ENCODE measurements at regions not wholly inside any gene's neighbourhood (a gene's known extent, or its start where the extent isn't known, plus 50 kb on each side); places are given as distances from the start of the nearest gene placed in this dataset.

DNA sequence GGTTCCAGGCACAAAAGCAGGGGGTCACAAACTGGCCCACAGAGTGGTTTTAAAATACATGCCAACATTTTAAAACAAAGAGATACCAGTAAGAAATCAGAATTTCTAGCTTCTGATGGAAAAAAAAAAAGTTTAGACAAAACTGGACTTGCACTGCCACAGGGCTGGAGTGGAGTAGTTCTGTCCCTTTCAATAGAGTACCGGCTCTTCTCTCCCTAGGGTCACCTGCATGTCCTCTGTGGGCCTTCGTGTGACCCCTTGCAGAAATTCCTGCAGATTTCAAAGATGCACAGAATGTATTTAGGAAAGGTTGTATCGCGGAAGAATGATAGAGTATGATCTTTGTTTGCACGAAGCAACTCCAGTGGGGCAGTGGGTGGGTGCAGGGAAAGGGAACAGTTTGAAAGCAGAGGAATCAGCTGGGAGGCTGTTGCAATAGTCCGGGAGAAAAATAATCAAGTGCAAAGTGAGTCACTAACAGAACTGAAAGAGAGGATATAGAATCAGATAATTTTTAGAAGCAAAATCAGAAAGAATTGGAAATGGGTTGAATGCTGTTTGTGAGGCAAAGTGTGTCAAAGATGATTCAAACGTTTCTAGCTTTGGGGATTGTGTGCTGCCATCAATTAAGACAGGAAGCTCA is 97.3 kb upstream of the STXBP5 start:
- Histone ChIP-seq H3K27ac (ENCODE audit: low read length) (no peak overlapping the region), H3K9me3 (ENCODE audit: insufficient read depth, low read depth, low read length) (no peaks in the 10 kb centered on the region), H3K9ac (ENCODE audit: low read depth, low read length) (no peak overlapping the region), H3K4me3 (ENCODE audit: low read length) (no peak overlapping the region), H3K36me3 (ENCODE audit: insufficient read depth, low read depth, low read length) (no peaks in the 10 kb centered on the region), H3K27me3 (ENCODE audit: insufficient read depth, low read length) (no peaks in the 10 kb centered on the region), H3K4me1 (ENCODE audit: insufficient read depth, low read length) (no peaks in the 10 kb centered on the region)

DNA sequence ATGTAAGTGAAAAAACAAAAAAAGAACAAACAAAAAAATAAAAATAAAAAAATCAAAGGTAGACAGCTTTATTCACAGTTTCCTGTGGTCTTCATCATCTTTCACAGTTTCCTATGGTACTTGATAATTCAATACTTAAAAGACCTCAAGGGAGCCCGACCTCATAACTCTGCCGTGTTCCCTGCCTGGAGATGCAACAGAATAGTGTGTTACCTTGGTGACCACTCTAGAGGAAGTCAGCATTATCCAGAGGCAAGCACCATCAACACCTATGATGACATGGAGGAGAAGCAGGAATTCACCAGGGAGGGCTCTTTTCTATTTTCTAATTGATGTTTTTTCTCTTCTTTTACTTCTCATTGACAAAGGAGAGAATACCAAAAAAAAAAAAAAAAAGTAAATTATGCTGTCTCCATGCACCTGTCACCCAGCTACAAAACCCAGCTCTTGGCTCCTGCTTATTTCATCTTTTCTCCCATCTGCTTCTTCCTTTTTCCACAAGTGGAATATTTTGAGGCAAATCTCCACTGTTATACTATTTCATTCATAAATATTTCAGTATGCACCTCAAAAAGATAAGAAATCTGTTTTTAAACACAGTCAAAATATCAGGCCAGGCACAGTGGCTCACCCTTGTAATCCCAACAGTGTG is 95.8 kb upstream of the STXBP5 start:
- H3K4me3 ChIP-seq (ENCODE audit: low read length) = no peak overlapping the region
- no peak overlapping the region for H3K9ac ChIP-seq (ENCODE audit: low read depth, low read length)
- H3K27me3 ChIP-seq (ENCODE audit: insufficient read depth, low read length) = no peaks in the 10 kb centered on the region
- no peaks in the 10 kb centered on the region for H3K9me3 ChIP-seq (ENCODE audit: insufficient read depth, low read depth, low read length)
- no peaks in the 10 kb centered on the region for H3K36me3 ChIP-seq (ENCODE audit: insufficient read depth, low read depth, low read length)
- H3K4me1 ChIP-seq (ENCODE audit: insufficient read depth, low read length) = no peaks in the 10 kb centered on the region
- no peak overlapping the region for H3K27ac ChIP-seq (ENCODE audit: low read length)

DNA sequence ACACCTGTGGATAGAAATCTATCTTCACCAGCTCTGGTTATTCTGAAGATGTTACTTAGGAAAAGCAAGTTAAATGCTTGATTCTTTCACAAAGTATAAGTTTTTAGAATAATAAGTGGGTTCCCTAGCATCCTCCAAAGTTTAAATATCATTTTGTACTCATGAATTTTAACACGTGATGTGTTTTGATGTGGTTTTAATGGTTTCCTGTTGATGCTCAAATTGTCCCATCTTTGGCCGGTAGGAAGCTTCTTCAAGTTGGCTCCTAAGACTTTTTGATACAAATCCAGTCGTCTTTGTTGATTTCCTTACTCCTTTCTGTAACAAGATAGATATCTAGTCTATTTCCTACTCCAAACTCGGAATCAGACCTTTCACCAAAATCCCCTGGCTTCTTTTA is 94.5 kb upstream of the STXBP5 start:
- no peak overlapping the region for H3K4me3 ChIP-seq (ENCODE audit: low read length)
- no peak overlapping the region for H3K9ac ChIP-seq (ENCODE audit: low read depth, low read length)
- no peaks in the 10 kb centered on the region for H3K27me3 ChIP-seq (ENCODE audit: insufficient read depth, low read length)
- H3K9me3 ChIP-seq (ENCODE audit: insufficient read depth, low read depth, low read length) = no peaks in the 10 kb centered on the region
- H3K27ac ChIP-seq (ENCODE audit: low read length) = no peak overlapping the region
- H3K4me1 ChIP-seq (ENCODE audit: insufficient read depth, low read length) = no peaks in the 10 kb centered on the region
- no peaks in the 10 kb centered on the region for H3K36me3 ChIP-seq (ENCODE audit: insufficient read depth, low read depth, low read length)

DNA sequence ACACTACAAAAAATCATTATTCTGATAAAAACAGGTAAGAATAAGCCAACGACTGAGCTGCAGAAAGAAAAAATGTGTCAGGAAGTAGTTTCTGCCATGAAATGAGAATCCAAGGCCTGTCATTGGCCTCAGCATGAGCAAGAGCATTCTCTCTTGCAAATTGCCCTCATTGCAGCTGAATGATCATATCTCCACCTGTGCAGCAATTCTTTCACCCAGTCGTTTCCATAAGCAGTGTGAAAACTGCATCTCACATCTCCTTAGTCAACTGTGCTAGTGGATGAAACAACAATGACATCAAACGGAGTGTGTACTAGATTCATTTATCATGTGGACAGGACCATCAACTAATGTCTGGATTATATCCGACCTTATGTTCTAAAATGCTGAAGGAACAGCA is 88.2 kb upstream of the STXBP5 start:
- no peaks in the 10 kb centered on the region for H3K27me3 ChIP-seq (ENCODE audit: insufficient read depth, low read length)
- H3K4me1 ChIP-seq (ENCODE audit: insufficient read depth, low read length) = no peaks in the 10 kb centered on the region; the same call in 1 of the 2 replicates
- no peak overlapping the region for H3K4me3 ChIP-seq (ENCODE audit: low read length)
- H3K36me3 ChIP-seq (ENCODE audit: insufficient read depth, low read depth, low read length) = no peaks in the 10 kb centered on the region
- H3K9ac ChIP-seq (ENCODE audit: low read depth, low read length) = no peak overlapping the region
- H3K9me3 ChIP-seq (ENCODE audit: insufficient read depth, low read depth, low read length) = peaks cover 5% of the 10 kb centered on the region; the same call in 1 of the 2 replicates
- no peak overlapping the region for H3K27ac ChIP-seq (ENCODE audit: low read length)

DNA sequence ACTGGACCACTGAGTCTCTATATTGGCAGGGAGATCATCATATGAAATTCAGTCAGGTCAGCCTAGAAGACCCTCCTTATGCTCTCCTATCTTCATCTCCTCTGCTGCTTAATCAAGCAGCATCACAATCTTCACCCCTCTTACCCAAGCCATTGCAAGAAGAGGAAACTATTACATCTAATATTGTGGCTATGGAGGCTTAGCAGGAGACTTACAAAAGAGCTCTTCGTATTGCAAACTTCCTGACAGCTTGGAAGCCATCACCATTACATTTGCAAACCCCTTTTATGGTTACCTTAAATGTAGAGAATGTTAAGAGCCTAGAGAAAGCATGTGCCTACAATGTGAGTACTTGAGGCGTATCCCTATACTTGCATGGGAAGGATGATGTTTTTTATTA is 87.2 kb upstream of the STXBP5 start:
- H3K27ac ChIP-seq (ENCODE audit: low read length) = no peak overlapping the region
- no peaks in the 10 kb centered on the region; the same call in 1 of the 2 replicates for H3K4me1 ChIP-seq (ENCODE audit: insufficient read depth, low read length)
- H3K27me3 ChIP-seq (ENCODE audit: insufficient read depth, low read length) = no peaks in the 10 kb centered on the region
- H3K36me3 ChIP-seq (ENCODE audit: insufficient read depth, low read depth, low read length) = no peaks in the 10 kb centered on the region
- H3K4me3 ChIP-seq (ENCODE audit: low read length) = no peak overlapping the region
- no peak overlapping the region for H3K9ac ChIP-seq (ENCODE audit: low read depth, low read length)
- peaks cover 5% of the 10 kb centered on the region; the same call in 1 of the 2 replicates for H3K9me3 ChIP-seq (ENCODE audit: insufficient read depth, low read depth, low read length)

DNA sequence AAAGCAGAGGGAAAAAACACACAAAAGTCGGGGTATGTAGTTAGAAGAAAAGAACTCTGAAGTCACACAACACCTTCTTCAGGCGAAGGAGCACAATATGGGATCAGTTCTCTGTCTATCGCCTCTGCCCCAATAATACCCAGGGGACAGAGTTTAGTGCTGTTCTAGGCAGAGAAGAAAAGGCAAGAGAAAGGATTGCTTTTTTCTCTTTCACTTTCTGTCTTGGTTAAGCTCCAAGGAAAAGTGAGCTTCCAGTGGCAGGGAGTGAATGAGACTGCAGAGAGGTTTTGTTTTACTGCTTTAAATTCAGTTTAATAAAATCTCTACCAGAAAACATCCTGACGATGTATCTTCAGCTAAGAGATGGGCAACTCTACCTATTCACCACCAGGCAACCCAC is 86.6 kb upstream of the STXBP5 start:
- Histone ChIP-seq H3K27me3 (ENCODE audit: insufficient read depth, low read length) (no peaks in the 10 kb centered on the region), H3K4me1 (ENCODE audit: insufficient read depth, low read length) (no peaks in the 10 kb centered on the region; the same call in 1 of the 2 replicates), H3K9ac (ENCODE audit: low read depth, low read length) (no peak overlapping the region), H3K9me3 (ENCODE audit: insufficient read depth, low read depth, low read length) (peaks cover 5% of the 10 kb centered on the region; the same call in 1 of the 2 replicates), H3K4me3 (ENCODE audit: low read length) (no peak overlapping the region), H3K36me3 (ENCODE audit: insufficient read depth, low read depth, low read length) (no peaks in the 10 kb centered on the region), H3K27ac (ENCODE audit: low read length) (no peak overlapping the region)

DNA sequence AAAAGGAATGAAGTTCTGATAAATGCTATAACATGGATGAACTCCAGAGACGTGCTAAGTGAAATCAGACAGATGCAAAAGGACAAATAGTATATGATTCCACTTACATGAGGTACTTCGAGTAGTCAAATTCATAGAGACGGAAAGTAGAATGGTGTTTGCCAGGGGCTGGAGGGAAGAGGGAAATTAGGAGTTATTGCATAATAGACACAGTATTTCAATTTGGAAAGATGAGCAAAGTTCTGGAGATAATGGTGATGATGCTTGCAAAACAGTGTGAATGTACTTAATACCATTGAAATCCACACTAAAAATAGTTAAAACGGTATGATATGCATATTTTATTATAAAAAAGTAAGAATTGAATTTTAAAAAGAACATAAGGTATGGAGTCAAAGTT is 84.9 kb upstream of the STXBP5 start:
- no peak overlapping the region for H3K4me3 ChIP-seq (ENCODE audit: low read length)
- H3K27me3 ChIP-seq (ENCODE audit: insufficient read depth, low read length) = no peaks in the 10 kb centered on the region
- H3K9ac ChIP-seq (ENCODE audit: low read depth, low read length) = no peak overlapping the region
- H3K4me1 ChIP-seq (ENCODE audit: insufficient read depth, low read length) = no peaks in the 10 kb centered on the region; the same call in 1 of the 2 replicates
- no peak overlapping the region for H3K27ac ChIP-seq (ENCODE audit: low read length)
- peaks cover 5% of the 10 kb centered on the region; the same call in 1 of the 2 replicates for H3K9me3 ChIP-seq (ENCODE audit: insufficient read depth, low read depth, low read length)
- H3K36me3 ChIP-seq (ENCODE audit: insufficient read depth, low read depth, low read length) = no peaks in the 10 kb centered on the region

DNA sequence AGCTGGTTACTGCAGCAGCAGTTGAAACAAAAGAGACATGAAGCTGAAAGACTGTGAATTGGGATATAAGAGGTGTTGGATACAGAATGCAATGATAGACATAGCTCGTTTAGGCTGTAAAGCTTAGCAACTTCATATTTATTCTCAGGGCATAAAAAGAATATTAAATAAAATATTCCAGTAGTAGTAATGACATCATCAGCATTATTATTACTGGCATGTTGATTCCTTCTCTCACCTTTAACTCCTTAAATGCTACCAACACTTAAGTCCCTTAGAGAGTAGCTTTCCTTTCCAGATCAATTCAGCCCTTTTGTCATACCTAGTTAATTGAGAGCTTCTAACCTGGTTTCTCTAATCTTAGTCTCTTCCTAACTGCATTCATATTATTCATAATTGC is 81.4 kb upstream of the STXBP5 start:
- no peak overlapping the region for H3K4me3 ChIP-seq (ENCODE audit: low read length)
- no peaks in the 10 kb centered on the region for H3K36me3 ChIP-seq (ENCODE audit: insufficient read depth, low read depth, low read length)
- H3K9ac ChIP-seq (ENCODE audit: low read depth, low read length) = no peak overlapping the region
- peaks cover 5% of the 10 kb centered on the region; the same call in 1 of the 2 replicates for H3K9me3 ChIP-seq (ENCODE audit: insufficient read depth, low read depth, low read length)
- no peaks in the 10 kb centered on the region for H3K27me3 ChIP-seq (ENCODE audit: insufficient read depth, low read length)
- H3K27ac ChIP-seq (ENCODE audit: low read length) = no peak overlapping the region
- no peaks in the 10 kb centered on the region for H3K4me1 ChIP-seq (ENCODE audit: insufficient read depth, low read length)

DNA sequence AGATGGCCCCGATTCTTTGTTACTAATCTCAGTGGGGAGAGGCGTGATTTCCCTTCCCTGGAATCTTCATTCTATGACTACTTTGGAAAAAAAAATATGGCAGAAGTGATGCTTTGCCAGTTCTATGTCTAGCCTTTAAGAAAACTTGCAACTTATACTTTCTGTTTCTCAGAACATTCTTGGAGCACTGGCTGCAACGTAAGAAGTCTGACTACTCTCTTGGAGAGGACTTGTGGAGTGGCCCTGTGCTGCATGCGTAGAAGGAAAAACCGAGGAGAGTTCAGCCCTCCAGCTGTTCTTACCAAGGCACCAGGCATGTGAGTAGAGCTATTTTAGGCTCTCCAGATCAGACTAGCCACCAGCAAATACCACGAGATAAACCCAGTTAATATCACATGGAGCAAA is 77.6 kb upstream of the STXBP5 start:
- Histone ChIP-seq H3K9ac (ENCODE audit: low read depth, low read length) (no peak overlapping the region), H3K27ac (ENCODE audit: low read length) (no peak overlapping the region), H3K9me3 (ENCODE audit: insufficient read depth, low read depth, low read length) (no peaks in the 10 kb centered on the region), H3K27me3 (ENCODE audit: insufficient read depth, low read length) (no peaks in the 10 kb centered on the region), H3K4me1 (ENCODE audit: insufficient read depth, low read length) (peaks cover 2% of the 10 kb centered on the region), H3K36me3 (ENCODE audit: insufficient read depth, low read depth, low read length) (no peaks in the 10 kb centered on the region), H3K4me3 (ENCODE audit: low read length) (no peak overlapping the region)

DNA sequence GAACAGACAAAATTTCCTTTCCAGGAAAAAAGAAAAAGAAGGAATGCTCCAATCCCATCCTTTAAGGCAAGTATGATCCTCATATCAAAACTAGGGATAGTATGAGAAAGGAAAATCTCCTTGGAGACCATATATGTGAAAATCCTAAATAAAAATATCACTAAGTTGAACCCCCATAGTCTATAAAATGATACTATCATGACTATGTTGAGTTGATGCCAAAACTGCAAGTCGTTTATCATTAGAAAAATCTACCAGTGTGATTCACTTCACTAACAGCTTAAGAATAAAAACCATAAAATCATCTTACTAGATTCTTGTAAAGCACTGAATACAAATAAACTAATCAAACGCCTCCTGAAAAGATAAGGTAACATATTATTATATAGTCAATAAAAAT is 76.6 kb upstream of the STXBP5 start:
- no peaks in the 10 kb centered on the region for H3K9me3 ChIP-seq (ENCODE audit: insufficient read depth, low read depth, low read length)
- H3K27me3 ChIP-seq (ENCODE audit: insufficient read depth, low read length) = no peaks in the 10 kb centered on the region
- no peak overlapping the region for H3K27ac ChIP-seq (ENCODE audit: low read length)
- no peak overlapping the region for H3K9ac ChIP-seq (ENCODE audit: low read depth, low read length)
- peaks cover 8% of the 10 kb centered on the region for H3K4me1 ChIP-seq (ENCODE audit: insufficient read depth, low read length)
- no peaks in the 10 kb centered on the region for H3K36me3 ChIP-seq (ENCODE audit: insufficient read depth, low read depth, low read length)
- no peak overlapping the region for H3K4me3 ChIP-seq (ENCODE audit: low read length)

DNA sequence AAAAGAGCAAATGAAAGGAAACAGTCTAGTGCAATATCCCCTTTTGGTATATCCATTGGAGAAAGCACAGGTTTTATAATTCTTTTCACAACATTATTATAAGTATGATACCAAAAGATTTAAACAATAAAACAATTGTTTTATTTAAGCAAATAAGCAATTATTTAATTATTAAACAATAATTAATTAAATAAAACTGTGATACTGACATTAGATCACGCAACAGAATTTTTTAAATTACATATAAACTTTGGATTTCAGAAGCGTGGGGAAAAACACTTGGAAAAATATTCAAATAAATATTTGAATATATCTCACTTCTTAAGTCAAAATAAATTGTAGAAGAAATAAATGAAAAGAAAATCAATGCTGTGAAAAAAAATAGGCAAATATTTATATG is 76.2 kb upstream of the STXBP5 start:
- Histone ChIP-seq H3K27ac (ENCODE audit: low read length) (no peak overlapping the region), H3K9me3 (ENCODE audit: insufficient read depth, low read depth, low read length) (no peaks in the 10 kb centered on the region), H3K36me3 (ENCODE audit: insufficient read depth, low read depth, low read length) (no peaks in the 10 kb centered on the region), H3K9ac (ENCODE audit: low read depth, low read length) (no peak overlapping the region), H3K4me1 (ENCODE audit: insufficient read depth, low read length) (peaks cover 9% of the 10 kb centered on the region), H3K4me3 (ENCODE audit: low read length) (no peak overlapping the region), H3K27me3 (ENCODE audit: insufficient read depth, low read length) (no peaks in the 10 kb centered on the region)

DNA sequence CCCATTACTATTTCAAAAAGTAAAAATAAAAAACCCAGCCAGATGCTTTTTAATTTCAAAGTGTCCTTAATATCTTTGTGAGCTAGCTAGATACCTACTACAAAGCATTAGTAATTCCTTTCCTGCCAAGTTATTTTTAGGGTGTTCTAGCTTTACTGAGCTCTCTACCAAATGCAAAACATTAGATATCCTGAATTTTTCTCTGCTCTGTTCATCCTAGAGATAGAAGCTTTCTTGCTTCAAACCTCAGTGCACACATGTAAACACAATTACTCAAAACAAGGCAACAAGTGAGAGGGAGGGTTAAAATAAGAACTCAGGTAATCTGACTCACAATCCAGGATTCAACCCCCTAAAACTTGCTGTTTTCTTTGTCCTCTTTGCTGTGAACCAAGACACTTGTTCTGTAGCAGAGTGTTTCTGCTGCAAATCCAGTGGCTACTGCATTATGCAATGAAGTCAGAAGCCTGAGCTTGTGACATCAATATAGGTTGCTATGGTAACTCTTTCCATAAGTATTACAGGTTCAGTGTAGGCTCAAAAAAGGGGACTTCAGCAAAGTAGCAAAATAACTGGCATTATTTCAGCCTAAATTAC is 72.6 kb upstream of the STXBP5 start:
- Histone ChIP-seq H3K9me3 (ENCODE audit: insufficient read depth, low read depth, low read length) (no peaks in the 10 kb centered on the region), H3K27me3 (ENCODE audit: insufficient read depth, low read length) (no peaks in the 10 kb centered on the region), H3K36me3 (ENCODE audit: insufficient read depth, low read depth, low read length) (no peaks in the 10 kb centered on the region), H3K4me3 (ENCODE audit: low read length) (no peak overlapping the region), H3K27ac (ENCODE audit: low read length) (no peak overlapping the region), H3K4me1 (ENCODE audit: insufficient read depth, low read length) (peaks cover 20% of the 10 kb centered on the region), H3K9ac (ENCODE audit: low read depth, low read length) (no peak overlapping the region)

Measured in iPS-20b (cell line).